AG04450 (cell line): ENCODE measurements at regions not wholly inside any gene's neighbourhood (a gene's known extent, or its start where the extent isn't known, plus 50 kb on each side); places are given as distances from the start of the nearest gene placed in this dataset.

ENCODE experiments used
- CTCF ChIA-PET: fragments of 300-600, 350-600 bp; formaldehyde crosslinking; extraction: SDS; loops from one replicate; lab custom pipeline; 2022; ENCODE audit warnings: antibody characterized with exemption, inconsistent platforms; lab: Charles Lee
- POLR2A ChIA-PET: fragments of 350-600 bp; formaldehyde crosslinking; extraction: SDS; loops from one replicate; lab custom pipeline; 2021; ENCODE audit warnings: antibody characterized with exemption, inconsistent platforms; lab: Yijun Ruan, JAX
- DNase-seq: peaks from one replicate; pipeline ENCODE4 v3.0.0-alpha.2; 2011; ENCODE audit warnings: low read depth, low spot score
- H3K27ac ChIP-seq: one replicate; pipeline ENCODE4 v1.5.1; 2012; ENCODE audit warnings: low read depth, low read length, control low read depth
- H3K27me3 ChIP-seq: one replicate; pipeline ENCODE4 v1.6.0; 2012; ENCODE audit warnings: low read length; ENCODE audit not compliant: control insufficient read depth, insufficient read depth
- H3K4me3 ChIP-seq: 2 replicates; pipeline ENCODE4 v1.5.1; 2011; ENCODE audit warnings: mild to moderate bottlenecking, low read depth, low read length, control low read depth
- H3K9me3 ChIP-seq: 2 replicates; pipeline ENCODE4 v1.5.1; 2012; ENCODE audit warnings: low read length; ENCODE audit not compliant: control insufficient read depth, insufficient read depth
- TF ChIP-seq, protein P1 (sequence below): IDR thresholded peaks from 2 replicates; pipeline ENCODE4 v1.5.1; 2011; ENCODE audit warnings: low read depth, low read length, control low read depth, inconsistent platforms

DNA sequence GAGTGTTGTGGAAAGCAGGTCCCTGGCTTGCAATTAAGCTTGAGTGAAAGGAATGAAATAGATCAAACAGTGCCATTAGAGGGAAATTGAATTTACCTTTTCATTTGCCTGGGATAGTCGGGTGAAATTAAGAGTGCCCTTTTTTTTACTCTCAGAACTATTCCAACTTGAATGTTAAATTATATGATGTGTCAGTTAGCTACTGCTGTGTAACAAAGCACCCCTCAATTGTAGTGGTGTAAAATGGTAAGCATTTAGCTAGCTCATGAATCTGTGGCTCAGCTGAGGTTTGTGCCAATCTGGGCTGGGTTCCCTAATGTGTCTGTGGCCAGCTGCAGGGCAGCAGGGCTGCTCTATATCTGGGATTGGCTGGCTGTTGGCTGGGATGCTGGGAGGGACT is 571.4 kb downstream of the MN1 start:
- Histone ChIP-seq H3K27me3 (peaks cover 28% of the 10 kb centered on the region), H3K4me3 (no peak overlapping the region), H3K27ac (no peak overlapping the region), H3K9me3 (peaks cover 3% of the 10 kb centered on the region)
- CTCF ChIA-PET = no interaction called here
- TF ChIP-seq, protein P1, sequence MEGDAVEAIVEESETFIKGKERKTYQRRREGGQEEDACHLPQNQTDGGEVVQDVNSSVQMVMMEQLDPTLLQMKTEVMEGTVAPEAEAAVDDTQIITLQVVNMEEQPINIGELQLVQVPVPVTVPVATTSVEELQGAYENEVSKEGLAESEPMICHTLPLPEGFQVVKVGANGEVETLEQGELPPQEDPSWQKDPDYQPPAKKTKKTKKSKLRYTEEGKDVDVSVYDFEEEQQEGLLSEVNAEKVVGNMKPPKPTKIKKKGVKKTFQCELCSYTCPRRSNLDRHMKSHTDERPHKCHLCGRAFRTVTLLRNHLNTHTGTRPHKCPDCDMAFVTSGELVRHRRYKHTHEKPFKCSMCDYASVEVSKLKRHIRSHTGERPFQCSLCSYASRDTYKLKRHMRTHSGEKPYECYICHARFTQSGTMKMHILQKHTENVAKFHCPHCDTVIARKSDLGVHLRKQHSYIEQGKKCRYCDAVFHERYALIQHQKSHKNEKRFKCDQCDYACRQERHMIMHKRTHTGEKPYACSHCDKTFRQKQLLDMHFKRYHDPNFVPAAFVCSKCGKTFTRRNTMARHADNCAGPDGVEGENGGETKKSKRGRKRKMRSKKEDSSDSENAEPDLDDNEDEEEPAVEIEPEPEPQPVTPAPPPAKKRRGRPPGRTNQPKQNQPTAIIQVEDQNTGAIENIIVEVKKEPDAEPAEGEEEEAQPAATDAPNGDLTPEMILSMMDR = no peak
- no peak for DNase-seq
- POLR2A ChIA-PET = no interaction called here

DNA sequence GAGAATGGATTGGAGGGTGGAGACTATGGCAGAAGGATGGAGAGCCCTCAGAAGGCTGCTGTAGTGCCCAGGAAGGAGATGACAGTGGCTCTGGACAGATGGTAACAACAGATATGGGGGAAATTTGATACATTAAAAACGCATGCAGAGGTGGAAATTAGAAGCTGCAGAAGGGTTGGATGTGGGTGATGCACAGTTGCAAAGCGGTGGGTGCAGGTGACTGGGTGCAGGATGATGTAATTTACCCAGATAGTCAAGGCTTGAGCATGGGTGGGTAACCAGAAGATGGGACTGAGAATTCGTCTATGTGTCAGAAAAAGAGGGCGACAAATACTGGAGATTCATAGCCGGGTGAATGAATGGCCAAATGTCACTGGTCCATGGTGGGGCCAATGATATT is 570.3 kb downstream of the MN1 start:
- CTCF ChIA-PET = no interaction called here

DNA sequence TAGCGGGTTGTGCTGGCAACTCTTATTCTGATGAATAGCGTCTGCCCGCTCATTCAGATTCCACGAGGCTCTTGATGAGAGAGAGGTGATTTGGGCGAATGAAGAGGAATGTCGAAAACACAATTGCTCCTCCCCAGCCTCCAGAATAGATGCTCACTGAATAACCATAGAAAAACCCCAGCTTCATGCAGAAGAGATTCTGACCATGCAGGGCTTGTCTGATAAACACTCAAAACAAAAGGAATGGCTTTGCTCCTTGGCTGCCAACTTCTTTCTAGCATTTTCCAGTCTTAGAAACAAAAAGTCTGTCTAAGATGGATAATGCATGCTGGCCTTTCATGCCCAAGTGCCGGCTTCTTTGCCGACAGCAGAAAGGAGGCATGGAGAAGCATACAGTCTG is 569.5 kb downstream of the MN1 start:
- Histone ChIP-seq H3K27me3 (peaks cover 28% of the 10 kb centered on the region), H3K9me3 (peaks cover 3% of the 10 kb centered on the region), H3K4me3 (no peak overlapping the region), H3K27ac (no peak overlapping the region)
- ChIA-PET POLR2A (no interaction called here), CTCF (interaction anchor here (1.4 kb wide), 1 partner anchor 9 kb away, joined by 3 read pairs; no protein-coding TSS in a partner anchor)
- TF ChIP-seq, protein P1 = no peak
- no peak for DNase-seq

More for the DNA sequence above, 570.3 kb downstream of the MN1 start:
- TF ChIP-seq, protein P1 = no peak
- H3K9me3 ChIP-seq = peaks cover 3% of the 10 kb centered on the region
- H3K4me3 ChIP-seq = no peak overlapping the region
- H3K27me3 ChIP-seq = peaks cover 28% of the 10 kb centered on the region
- POLR2A ChIA-PET = interaction anchor here (0.6 kb wide), 1 partner anchor 682 kb away, joined by 7 read pairs; no protein-coding TSS in a partner anchor
- no peak overlapping the region for H3K27ac ChIP-seq
- no peak for DNase-seq

DNA sequence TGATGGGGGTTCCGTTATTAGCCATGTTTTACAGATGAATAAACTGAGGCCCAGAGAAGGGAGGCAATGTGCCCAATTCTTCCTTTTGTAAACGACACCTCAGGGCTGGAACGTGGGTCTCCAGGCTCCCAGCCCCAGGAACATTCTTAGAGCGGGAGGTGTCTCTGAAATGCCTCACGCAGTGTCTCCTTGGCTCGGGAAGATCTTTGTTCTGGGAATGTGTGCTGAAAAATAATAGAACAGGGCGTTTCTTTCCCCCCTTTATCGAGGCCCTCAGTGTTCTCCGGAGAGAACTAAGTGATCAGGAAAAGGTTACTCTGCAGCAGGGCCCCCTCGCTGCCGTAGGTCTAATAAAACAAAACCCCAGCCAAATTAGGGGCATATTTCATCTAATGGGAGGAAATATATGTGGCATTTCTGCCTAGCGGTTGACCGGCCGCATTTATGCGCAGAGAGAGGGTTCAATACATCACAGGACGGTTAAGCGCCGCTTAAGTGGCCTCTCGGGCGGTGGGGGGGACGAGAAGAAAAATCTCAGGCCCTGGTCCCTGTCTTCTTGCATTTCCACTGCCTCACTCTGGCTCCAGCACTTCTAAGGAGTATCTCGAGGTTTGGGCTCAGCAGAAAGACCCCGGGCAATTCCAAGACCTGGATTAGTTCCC is 564.3 kb downstream of the MN1 start:
- CTCF ChIA-PET = no interaction called here
- POLR2A ChIA-PET = no interaction called here
- TF ChIP-seq, protein P1 = no peak

GRCh38 chr22:27238935-27239510 is 562.5 kb downstream of the MN1 start:
- peak; percentile 95 for DNase-seq
- ChIA-PET POLR2A (interaction anchor here (0.5 to 1.4 kb wide), 4 partner anchors 13 to 605 kb away, joined by 3 to 5 read pairs (median 4); no protein-coding TSS in a partner anchor), CTCF (no interaction called here)
- TF ChIP-seq, protein P1 = no peak
- Histone ChIP-seq H3K27me3 (peaks cover under 1% of the 10 kb centered on the region), H3K27ac (peak overlapping the region; percentile 75), H3K9me3 (no peaks in the 10 kb centered on the region; the same call in 1 of the 2 replicates), H3K4me3 (no peak overlapping the region)

More for the DNA sequence above, 564.3 kb downstream of the MN1 start:
- Histone ChIP-seq H3K27me3 (peaks cover 8% of the 10 kb centered on the region), H3K9me3 (no peaks in the 10 kb centered on the region), H3K4me3 (no peak overlapping the region), H3K27ac (no peak overlapping the region)
- no peak for DNase-seq
